Loucy (cell line): ENCODE measurements at regions not wholly inside any gene's neighbourhood (a gene's known extent, or its start where the extent isn't known, plus 50 kb on each side); places are given as distances from the start of the nearest gene placed in this dataset.

Experiments used
- EZH2phosphoT487 ChIP-seq: fragments of 200-600 bp; IDR thresholded peaks from 2 replicates; pipeline ENCODE4 v1.6.1; 2018; ENCODE audit warnings: antibody characterized with exemption, mild to moderate bottlenecking, moderate library complexity, borderline replicate concordance
- TF ChIP-seq, protein P1 (sequence below): fragments of 200-600 bp; sonication (generic); conservative IDR thresholded peaks from 2 replicates; pipeline ENCODE4 v1.5.1; 2014; ENCODE audit warnings: mild to moderate bottlenecking, antibody characterized with exemption, low read length

DNA sequence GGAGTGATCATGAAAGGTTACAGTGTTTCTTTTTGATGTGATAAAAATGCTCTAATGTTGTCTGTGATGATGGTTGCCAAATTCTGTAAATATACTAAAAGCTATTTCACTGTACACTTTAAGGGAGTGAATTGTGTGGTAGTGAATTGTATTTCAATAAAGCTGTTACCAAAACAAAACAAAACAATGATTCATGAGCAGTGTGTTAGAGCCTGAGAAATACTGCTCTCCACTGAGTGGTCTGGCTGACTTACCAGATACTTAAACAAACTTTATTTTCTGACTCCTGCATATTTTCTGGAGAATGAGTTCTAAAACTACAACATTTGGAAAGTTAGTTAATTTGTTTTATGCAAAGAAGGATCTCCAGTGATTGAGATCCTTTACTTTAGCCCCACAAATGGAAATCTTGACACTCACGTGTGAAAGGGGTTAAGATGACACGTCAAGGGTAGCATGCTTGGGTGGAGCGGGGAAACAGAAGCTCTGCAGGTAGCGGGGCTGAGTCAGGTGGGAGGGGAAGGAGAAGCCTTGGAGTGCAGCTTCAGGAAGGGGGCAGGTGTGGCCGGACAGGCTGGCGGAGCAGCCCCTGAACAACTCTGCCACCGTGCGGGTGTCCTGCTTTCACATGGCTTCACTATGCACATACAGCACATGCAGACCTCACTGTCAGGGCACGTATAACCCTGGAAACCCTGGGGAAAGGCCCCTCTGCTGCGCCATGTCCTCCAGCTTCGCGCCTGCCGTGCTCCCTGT, 256.7 kb downstream of the IRX1 start:
- TF ChIP-seq, protein P1, sequence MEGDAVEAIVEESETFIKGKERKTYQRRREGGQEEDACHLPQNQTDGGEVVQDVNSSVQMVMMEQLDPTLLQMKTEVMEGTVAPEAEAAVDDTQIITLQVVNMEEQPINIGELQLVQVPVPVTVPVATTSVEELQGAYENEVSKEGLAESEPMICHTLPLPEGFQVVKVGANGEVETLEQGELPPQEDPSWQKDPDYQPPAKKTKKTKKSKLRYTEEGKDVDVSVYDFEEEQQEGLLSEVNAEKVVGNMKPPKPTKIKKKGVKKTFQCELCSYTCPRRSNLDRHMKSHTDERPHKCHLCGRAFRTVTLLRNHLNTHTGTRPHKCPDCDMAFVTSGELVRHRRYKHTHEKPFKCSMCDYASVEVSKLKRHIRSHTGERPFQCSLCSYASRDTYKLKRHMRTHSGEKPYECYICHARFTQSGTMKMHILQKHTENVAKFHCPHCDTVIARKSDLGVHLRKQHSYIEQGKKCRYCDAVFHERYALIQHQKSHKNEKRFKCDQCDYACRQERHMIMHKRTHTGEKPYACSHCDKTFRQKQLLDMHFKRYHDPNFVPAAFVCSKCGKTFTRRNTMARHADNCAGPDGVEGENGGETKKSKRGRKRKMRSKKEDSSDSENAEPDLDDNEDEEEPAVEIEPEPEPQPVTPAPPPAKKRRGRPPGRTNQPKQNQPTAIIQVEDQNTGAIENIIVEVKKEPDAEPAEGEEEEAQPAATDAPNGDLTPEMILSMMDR, result no peak
- TF ChIP-seq EZH2phosphoT487, result no peak
